GM21529 (cell line): ENCODE measurements at regions not wholly inside any gene's neighbourhood (a gene's known extent, or its start where the extent isn't known, plus 50 kb on each side); places are given as distances from the start of the nearest gene placed in this dataset.

ENCODE experiments used
- ATAC-seq: cut with Tn5 transposase; IDR thresholded peaks from one replicate; pipeline ENCODE4 v1.9.1; 2021; ENCODE audit not compliant: unreplicated experiment

DNA sequence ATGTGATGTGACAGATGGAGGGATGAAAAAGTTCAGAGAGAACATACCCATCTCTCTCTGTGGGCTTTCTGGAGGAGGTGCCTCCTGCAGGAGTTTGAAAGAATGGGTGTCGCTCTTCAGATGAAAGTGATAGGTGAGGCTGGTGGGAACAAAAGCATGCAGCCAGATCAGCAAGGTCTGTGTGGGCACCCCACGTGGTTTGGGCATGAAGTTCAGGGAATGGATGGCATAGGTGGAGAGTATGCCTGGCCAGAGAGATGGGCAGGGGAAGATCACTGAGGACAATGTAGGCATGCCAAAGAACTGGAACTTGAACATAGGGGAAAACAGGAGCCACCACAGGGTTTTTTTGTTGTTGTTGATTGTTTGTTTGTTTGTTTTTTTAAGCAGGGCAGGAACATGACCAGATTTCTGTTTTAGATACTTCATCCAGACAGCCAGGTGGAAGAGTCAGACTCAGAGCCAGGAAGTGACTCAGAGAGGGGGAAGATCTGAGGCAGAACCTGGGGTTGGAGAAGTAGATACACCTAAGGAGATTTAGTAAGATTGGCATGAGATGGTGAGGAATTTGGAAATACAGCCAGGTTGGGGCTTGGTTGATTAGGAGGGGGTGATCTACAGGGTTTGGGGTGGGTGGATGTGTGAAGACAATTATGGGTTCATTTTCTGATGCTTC, 64.8 kb upstream of the CLSTN2 start:
- ATAC-seq, result no peak

DNA sequence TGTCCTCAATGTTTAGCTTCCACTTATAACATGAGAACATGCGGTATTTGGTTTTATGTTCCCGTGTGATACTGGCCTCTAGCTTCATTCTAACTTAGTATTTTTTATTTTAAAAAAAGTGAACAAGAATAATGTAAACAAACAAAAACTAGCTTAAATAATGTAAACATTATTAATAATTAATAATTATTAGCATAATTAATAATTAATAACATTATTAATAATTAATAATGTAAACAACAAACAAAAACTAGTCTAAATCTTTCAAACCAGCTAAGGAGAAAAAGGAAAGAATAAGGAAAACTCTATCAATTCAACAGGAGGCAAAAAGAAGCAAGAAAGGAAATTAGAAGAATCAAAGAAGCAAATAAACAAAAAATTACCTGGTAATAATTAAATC, 66.2 kb upstream of the CLSTN2 start:
- ATAC-seq, result no peak

DNA sequence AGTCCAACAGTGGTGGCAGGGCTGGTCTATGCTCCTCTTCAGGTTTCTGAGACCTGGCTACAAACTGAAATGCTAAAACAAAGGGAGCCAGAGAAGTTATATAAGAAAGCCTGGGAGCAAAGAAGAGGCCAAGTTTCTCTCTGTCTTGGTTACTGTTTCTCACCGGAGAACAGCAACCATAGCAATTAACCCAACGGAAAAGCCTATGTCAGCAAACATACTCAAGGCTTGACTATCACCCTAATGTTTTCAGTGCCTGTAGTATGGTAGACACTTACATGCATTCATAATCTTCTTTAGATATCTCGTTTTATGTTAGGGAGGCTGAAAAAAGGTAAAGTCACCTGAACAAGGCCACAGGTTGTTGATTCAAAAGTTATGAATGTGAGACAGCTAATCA, 86.3 kb upstream of the CLSTN2 start:
- no peak for ATAC-seq

DNA sequence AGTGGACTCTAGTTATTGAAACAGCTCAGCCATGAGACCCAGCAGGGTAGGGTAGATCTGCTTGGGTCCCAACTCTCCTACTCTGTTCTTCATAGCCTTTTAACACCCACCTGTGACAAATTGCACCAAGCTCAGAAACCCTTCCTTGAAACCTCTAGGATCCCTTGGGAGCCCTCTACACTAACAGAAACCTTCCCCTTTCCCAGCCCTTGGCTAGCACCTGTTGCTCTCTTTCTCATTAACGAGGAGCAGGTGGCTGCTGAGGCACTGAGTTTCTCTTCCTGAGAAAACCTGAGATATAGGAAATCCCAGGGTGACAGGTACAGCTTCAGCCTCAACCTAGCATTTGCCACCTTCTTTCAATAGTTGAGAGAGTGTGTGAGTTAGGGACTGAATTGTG, 88.3 kb upstream of the CLSTN2 start:
- no peak for ATAC-seq

DNA sequence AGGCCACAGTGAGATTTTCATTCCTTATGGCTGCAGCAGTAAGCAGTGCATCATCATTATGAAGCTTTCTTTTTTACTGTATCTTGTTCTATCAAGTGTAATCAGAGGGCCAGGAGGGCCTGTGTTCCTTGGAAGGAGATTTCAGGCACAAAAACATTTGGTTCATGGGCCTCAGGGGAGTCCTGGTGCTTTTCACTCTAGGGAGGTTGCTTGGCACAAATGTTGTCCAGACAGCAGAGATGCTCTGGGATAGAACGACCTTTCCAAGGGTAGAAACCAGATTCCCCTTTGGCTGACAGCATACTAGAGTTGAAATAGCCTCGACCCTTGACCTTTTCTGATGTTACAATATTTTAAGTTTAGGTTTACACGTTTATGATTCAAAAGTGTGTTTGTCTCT, 95.3 kb upstream of the CLSTN2 start:
- ATAC-seq, result no peak

DNA sequence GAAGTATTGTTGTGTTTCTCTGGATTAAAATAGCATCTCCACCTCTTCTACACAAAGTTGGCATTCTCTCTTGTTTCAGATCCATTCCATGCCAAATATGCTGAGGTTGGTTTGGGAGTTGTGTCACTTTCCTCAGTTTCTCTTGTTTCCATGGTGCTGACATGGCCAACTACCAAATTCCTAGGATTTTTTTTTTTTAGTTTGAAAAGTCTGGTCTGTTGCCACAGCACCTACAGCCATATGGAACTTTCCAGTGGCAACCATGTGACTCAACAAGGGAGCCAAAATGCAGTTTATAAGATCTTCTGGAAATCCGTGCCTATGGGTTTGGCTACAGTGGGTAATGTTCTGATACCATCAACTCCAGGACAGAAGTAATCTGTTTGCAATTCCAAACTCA, 96.0 kb upstream of the CLSTN2 start:
- ATAC-seq, result no peak

DNA sequence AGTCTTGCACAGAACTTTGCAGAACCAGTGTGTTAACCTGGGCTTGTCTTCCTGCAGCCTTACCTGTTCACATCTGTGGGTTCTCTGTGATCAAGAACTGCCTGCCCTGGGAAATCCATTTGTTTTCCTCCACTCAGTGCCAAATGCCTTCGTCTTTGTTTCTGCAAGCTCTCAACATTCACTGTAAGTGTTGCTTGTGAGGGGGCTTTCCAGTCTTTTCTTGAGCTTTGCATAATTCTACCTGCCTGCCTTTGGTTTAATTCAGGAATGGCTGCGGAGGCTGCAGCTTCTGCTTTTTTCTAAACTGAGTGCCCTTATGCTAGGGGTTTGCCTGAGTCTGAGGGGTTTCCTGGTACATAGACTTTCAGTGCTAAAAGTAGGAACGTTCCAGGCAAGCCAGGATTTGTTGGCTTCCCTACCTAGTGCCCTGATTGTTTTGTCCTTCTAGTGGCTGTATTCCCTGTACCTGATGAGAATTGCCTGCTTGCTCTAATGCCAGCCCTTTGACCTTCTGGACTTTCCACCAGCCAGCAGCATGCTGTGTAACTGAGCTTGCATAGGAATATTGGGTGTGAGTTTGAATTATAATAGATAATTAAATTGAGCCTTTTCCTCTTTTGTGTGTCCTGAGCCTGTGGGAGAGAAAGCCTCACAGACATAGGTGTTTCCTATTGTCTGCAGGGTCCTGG, 96.6 kb upstream of the CLSTN2 start:
- no peak for ATAC-seq

DNA sequence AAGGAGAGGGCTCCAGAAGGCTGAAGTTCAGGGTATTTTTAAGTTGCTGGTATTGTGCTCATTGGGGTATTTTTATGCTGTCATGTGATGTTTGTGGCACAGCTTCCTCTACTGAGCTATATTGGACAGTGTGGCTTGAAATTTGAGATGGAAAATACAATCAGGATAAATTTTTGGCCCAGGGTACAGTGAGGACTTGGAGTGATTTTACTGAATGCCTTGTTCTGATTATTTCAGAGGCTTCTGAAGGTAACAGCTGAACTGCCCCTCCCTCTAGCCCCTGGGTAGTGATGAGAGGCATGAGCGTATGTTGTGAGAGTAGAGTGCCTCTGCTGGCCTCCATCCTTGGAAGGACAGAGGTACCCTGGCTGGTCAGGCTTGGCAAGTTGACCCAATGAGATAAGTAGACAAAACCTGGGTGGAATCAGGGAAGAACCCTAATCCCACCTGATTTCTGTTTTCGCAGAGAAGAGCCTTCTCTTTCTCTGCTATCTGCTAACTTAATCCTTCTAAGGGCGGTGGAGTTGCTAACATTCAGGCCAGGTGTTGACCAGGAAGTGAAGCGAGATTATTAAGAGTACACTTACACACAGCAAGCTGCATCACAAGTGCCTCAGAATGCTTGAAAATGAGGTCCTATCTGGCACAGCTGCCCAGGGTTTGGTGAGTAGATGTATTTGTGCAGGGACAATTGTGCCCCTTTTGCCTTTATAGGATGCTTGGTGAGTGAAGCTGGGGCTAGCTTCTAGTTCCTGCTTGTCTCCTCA, 98.1 kb upstream of the CLSTN2 start:
- no peak for ATAC-seq

DNA sequence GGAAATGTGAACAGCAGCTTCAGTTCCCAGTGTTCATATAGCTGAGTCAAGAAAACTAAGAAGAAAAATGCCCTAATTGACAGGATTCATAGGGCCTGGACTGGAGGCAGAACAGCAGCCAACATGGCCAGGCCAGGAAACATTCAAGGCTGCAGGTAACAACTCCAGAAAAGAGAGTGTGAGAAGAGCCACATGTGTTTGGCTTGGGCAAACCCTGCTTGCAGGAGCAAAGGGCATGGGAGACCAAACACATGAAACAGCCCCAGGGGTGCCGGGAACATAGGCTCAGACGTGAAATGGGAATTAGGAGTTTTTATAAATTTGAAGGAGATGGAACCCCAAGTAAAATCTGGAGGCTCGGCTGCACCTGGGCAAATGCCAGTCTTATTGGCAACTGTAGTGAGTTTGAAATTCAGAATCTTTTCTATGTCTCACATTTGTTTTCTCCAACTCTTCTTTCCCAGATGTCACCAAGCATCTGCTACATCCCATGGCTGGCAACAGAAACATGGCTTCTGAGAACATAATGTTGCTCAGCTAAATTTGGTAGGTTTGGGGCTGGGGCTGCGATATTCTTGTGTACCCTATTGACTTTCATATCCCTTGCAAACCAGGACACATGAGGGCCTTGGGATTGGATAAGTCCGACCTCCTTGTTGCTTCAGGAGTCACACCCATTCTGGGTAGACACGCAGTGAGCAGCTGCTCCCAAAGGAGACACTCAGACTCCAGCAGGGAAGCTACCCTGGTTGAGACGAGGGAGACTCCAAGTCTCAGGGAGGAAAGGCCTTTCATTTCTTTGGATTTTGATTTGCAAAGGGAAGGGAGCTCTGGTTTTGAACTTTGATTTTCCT, 98.9 kb upstream of the CLSTN2 start:
- no peak for ATAC-seq

DNA sequence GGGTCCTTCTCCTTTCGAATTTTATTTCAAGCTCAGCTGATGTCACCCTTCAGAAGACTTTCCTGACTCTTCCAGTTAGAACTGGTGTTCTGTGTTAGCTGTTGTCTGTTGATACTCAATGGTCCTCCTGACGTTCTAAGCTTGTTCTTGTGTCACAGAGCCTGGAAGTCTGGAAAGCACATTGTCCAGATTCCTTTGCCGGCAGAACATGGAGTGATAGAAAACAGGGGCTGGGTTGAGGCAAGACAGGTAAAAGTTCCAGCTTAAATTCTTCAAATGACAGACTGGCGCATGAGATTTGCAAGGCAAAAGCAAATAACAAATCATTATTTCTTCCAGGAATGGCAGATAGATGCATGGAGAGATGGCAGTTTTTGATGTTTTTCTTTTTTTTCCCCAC, 102.0 kb upstream of the CLSTN2 start:
- ATAC-seq, result no peak

DNA sequence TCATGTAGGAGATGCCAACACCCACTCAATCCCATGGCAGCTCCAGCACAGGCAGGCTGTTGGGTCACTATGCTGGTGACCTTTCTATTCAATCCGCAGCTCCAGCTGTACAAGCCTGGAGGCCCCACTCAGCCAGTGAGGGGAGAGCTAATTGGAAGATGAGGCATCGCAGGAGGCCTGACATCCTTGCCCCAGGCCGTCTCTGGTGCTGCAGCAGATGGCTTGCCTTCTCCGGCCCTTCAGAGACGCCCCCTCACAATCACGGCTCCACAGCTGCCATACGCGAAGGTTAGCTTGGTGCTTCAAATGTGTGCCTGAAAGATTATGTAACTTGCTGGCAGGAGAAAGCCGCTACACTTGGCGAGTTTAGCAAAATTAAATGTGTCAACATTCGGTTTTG, 104.2 kb upstream of the CLSTN2 start:
- ATAC-seq, result no peak

DNA sequence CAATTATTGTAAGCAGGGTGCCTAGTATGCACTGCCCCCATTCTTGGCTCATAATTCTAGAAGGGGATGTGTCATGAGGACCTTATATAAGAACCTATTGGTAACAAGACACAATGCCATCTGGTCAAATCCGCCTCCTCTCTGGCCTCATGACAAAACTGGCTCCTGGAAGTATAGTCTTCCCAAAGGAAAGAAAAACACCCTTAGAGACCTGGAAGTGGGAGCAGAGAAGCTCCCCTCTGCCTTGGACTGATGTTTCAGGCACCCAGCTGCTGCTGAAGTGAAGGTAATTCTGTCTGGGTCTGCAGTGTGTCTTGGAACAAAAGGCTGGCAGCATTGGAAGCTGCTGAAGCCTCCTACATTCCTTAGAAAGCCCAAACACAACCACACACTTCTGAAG, 107.2 kb upstream of the CLSTN2 start:
- no peak for ATAC-seq

DNA sequence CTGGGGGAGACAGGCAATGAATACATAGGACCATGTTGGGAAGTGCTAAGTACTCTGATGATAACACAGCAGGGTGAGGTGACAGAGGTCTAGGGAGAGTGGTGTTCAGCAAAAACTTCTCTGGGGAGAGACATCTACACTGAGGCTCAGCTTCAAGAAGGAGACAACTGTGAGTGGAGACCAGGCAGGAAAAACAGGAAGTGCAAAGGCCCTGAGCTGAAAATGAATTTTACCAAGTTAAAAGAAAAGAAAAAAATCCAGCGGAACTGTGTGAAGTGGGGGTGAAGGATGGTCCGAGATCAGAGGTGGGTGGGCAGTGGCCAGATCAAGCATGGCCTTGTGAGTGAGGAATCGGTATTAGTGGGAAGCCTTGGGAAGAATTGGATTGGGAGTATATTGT, 110.1 kb upstream of the CLSTN2 start:
- ATAC-seq, result no peak

DNA sequence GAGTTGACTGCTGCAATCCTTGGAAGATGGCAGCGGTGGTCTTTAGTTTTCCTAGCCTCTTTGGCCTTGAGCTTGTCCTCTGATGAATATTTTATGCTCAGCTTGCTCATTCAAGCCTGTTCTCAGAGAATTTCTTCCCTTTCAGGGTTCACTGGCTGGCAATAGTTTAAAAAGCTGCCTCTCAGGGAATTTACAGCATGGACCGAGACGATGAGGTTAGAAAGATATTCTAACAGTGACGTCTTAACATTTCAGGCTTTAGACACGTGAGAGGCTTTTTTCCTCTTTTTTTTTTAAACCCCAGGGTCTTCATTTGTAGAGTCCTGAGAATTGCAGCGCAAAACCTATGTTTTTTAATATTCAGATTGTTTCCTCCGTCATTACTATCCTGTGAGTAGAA, 120.3 kb upstream of the CLSTN2 start:
- ATAC-seq, result no peak

DNA sequence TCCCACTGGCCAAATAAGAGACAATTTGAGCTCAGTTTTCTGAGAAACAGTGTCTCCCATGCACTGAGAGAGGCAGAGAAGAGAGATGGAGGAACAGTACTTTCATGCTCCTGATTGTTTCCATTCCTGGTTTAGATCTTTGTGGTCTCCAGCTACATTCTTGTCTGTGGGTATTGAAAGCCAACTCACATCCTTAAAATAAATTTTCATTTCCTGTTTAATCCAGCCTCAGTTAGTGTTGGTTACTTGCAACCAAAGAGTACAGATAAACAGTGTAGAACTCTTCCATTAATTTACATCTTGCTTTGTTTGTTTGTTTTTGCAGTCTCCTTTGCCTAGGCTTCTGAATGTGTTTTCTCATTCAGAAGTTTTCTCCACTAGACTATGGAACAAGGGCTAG, 123.7 kb upstream of the CLSTN2 start:
- no peak for ATAC-seq

DNA sequence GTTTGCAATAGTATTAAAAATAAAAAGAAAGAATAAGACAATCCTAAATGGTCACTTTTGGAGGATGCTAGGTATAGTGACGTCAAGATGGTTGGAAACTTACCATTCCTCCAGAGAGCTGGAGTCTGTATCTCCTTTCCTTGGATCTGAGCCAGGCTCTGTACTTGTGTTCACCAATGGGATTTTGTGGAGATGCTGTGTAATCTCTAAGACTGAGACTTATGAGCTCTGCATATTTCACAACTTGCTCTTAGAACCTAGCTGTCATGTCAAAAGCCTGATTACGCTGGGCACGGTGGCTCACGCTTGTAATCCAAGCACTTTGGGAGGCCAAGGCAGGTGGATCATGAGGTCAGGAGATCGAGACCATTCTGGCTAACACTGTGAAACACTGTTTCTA, 126.8 kb upstream of the CLSTN2 start:
- no peak for ATAC-seq

DNA sequence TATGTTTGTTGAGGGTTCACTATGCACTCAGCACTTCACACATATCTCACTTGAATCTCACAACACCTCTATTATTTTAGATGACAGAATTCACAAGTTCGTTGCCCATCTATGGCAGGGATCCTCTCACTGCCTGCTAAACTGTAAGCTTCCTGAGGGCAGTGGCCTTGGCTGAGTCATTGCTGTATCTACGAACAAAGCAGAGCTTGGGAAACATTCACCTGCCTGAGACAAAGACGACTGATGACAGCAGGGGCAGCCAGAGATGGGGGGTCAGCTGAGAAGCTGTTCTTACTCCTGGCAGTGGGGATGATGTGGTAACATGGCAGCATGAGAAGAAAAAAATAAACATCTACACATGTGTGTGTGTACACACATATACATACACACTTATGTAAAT, 125.5 kb upstream of the NMNAT3 start:
- ATAC-seq, result no peak

DNA sequence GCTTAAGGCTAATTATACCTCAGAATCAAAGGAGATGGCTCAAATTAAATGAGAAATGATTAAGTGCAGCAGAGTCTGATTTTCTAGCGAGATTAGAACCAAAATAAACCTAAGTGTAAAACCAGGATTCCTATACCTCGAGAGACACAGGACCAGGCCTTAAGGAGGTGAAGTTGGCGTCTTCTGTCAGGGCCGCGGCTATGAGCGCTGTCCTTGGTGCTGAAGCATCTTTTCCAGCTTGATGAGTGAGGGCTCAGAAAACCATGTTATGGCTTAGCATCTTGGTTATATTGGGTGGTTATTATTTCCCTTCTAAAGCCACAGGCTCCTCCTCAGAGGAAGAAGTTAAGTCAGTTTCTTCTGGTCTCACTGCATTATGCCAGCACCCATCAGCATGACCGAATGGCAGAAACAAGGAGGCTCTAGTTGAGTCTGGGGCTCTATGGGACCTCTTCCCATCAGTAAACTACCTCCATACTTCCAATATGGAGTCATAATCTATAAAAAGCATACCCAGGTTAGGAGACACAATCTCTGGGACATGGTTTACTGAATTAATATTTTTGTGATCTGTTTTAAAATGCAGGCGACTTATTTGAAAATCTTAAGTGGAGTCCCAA, 120.1 kb upstream of the NMNAT3 start:
- ATAC-seq, result no peak

DNA sequence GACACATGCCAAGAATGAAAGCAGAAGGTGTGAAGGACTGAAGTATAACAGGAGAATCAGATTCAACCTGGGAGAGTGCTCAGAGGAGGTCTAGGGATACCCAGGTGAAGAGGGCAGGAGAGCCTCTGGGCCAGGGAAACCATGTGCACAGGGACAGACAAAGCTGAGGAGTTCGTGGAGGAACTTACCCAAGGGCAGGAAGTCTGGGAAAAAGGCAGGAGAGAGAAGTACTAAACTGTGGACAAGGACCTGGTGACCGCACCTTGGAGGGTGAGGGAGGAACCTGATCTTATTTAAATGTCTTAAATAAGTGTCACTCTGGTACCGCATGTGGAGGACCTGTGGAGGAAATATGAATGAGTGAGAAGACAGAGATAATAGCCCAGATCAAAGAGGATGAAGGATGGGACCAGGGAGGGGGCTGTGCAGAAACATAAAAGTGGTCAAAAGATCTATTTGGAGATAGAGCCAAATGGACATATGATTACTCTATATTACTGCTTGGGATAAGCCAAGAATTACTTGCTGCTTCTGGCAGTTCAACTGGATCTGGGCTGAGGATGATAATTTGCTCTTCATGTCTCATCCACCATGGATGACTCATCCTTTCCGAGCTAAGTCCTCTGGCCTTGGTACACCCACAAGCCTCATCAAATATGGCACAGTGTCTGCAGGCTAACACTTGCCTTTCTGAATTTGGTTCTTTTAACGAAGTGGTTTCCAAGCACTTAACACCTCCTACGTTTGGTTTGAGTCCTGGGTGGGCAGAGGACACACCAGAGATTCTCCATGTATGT, 116.9 kb upstream of the NMNAT3 start:
- ATAC-seq, result no peak

DNA sequence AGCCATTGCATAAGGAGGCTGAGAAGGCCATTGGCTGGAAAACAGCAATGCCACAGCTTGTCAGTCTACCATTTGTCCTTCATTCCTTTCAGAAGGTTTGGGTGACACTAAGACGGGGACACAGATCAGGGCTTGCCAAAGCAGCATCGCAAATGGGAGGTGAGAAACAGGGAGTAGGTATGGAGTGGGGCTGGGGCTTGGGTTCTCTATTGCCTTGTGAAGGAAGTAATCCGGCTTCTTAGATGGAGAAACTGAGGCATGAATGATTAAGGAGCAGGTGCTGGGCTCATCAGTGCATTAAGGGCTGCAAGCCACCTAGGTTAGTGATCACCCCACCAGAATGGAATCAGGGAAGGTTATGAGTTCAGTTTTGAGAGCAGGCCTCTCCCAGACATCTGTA, 115.6 kb upstream of the NMNAT3 start:
- ATAC-seq, result no peak
